GM21825 (cell line): ENCODE measurements at regions not wholly inside any gene's neighbourhood (a gene's known extent, or its start where the extent isn't known, plus 50 kb on each side); places are given as distances from the start of the nearest gene placed in this dataset.
"Not testable (repeated sequence)": the region's sequence is repeated elsewhere in the genome, so short reads cannot be mapped to it uniquely, and the experiment has no call there.

Experiments used
- ATAC-seq: cut with Tn5 transposase; IDR thresholded peaks from one replicate; pipeline ENCODE4 v1.9.1; 2021; ENCODE audit warnings: mild to moderate bottlenecking, moderate library complexity; ENCODE audit not compliant: unreplicated experiment

DNA sequence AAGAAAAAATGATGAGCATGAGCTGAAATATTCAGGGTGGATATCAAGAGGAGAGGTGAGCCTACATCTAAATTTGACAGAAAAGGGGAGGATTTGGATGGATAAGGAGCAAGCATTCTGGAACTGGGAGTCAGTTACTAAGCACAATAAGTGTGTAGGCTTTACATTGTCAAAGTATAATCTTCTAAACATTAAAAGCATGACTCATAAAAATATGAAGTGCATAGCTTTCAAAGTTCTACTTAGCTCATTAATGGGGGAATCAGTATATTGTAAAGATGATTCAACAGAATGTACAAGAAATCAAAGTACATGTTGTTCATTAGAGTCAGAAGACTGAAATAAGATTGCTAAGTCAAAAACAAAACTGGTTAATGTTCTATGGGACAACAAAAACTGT, 248.0 kb upstream of the GAS1 start:
- ATAC-seq: no peak

DNA sequence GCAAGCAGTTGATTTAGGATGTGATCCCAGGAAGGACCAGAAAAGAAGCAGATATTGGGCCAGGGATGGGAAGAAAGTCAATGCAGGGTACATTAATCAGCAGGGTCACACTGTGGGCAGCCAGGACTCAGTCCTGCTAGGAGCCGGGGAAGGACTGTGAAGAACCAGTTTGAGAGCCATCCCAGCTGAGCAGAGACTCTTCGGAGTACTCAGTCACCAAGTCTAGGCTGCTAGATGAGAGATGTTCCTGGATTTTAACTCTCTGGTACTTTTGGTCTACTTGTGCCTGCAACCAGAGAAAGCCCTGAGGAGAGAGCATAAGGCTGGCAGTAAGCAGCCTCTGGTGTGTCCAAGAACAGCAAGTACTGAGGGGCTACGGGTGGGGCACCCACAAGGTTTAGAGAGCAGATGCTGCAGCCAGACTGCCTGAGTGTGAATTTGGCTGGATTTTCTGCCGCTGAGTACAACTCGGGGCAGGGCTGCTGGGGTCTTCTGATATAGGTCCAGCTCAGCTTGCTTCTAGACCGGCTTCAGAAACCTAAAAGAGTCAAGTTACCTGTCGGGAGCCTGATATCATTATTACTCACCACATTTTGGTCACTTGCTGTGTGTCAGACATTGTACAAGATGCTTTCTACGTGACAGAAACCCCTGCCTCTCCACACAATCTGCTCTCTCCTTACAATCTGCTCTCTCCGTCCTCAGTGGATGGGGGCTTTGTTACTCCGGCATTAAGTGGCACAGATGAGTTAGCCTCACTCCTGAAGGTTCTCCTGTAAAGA, 250.2 kb upstream of the GAS1 start:
- no peak for ATAC-seq

GRCh38 chr9:87198716-87199115, 251.4 kb upstream of the GAS1 start:
- no peak for ATAC-seq

- ATAC-seq: no peak
Measured at GRCh38 chr9:87199278-87199677, 252.0 kb upstream of the GAS1 start.

DNA sequence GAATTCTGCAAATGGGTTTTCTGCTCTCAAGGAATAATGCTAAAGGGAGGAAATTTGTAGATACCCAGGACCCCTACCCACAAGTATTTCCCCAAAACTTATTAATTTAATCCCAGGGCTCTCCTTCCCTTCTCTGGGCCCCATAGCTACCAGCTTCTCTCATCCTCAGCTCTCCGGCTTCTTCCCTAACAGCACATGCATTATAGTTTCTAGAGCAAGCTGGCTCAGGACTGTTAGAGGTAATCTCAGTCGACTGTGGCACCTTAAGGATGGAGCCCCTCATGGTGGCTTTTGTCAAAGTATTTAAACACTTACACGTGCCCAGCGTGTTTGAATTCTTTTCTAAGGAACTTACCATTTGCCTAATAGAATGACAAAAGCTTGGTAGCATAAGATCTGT, 252.5 kb upstream of the GAS1 start:
- no peak for ATAC-seq

DNA sequence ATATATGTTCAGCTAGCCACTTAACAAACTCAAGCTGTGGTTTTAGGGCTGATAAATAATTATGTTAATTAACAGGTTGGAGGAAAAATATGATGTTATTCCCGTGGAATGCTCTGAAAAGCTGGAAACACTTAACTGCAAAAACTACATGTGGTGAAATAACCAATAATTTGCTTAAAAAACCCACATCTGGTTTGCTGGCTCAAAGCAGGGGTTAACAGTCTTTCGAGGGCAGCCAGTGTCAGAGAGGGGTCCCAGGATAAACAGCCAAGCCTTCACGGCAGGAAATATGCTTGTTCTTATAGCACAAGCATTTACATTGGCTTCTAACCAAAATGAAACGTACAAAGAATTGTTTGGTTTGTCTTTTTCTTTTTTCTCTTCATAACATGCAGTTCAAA, 254.0 kb upstream of the GAS1 start:
- ATAC-seq: no peak

GRCh38 chr9:87206064-87206661, 258.9 kb upstream of the GAS1 start:
- no peak for ATAC-seq

DNA sequence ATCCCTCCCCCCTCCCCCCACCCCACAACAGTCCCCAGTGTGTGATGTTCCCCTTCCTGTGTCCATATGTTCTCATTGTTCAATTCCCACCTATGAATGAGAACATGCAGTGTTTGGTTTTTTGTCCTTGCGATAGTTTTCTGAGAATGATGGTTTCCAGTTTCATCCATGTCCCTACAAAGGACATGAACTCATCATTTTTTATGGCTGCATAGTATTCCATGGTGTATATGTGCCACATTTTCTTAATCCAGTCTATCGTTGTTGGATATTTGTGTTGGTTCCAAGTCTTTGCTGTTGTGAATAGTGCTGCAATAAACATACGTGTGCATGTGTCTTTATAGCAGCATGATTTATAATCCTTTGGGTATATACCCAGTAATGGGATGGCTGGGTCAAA, 263.4 kb upstream of the GAS1 start:
- ATAC-seq: not testable (repeated sequence)

DNA sequence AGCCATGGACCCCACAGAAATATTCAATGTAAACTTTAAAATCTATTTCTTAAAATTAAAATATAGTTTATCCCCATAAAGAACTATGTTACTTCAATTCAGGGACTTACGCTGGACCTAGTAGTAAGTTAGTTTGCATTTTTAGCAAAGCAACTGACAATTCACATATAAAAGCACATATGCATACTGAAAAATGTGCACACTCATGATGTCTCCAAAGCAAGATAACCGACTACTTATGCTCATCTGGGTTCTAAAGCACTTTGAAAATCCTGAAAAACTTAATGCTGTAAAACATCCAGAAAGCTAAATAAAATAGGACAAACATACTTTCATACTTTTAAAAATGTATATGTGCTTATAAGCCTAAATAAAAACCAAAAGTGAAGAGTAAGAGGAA, 264.4 kb upstream of the GAS1 start:
- no peak for ATAC-seq

GRCh38 chr9:87212605-87213021, 265.3 kb upstream of the GAS1 start:
- ATAC-seq: no peak

DNA sequence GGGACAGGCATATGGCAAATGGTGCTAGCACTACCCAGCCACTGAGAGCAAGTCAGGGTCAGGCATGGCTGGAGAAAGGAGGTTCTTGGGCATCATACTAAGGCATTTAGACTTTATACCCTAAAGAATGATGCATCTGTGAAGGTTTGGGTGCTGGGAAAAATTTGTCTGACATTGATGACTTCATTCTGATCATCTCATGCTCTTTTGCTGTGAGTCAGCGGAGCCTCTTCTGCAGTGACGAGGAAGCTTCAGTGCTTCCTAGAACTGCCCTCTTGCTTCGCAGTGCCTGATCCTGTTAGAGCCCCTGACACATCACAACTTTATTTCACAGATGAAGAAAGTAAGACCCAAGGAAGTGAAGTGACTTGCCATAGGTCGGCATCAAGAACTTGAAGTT, 266.6 kb upstream of the GAS1 start:
- no peak for ATAC-seq

DNA sequence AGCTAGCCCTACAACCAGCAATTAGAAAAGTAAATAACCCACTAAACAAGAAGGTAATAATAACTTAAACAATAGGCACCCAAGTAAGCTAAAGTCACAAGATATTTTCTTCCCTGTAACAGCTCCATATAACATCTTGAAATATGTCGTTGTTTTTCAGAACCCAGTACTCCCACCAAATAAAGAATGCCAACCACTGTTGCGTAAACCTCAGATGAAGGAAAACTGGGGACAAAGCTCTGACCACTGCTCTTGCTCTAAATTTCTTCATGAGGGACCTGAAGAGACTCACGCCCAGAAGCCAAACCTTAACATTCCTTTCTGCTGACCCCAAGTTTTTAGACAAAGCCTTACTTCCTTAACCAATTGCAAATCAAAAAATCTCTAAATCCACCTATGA, 267.7 kb upstream of the GAS1 start:
- no peak for ATAC-seq

DNA sequence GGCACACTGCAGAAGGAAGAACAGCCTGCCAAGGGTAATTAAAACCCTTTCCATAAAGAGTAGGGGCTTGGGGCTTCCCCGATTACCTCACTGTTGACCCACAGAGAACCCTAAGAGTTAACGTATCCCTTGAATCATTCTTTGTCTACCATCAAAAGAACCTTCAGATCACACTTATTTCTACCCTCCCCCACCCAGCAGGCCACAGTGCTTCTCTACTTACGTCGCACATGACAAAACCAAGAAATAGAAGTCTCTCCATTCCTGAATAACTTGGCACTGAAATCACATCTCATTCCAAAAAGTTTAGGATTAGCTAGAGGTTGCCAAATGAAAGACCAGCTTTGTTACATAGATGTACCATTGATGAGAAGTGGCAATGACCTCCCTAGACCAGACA, 268.7 kb upstream of the GAS1 start:
- no peak for ATAC-seq

DNA sequence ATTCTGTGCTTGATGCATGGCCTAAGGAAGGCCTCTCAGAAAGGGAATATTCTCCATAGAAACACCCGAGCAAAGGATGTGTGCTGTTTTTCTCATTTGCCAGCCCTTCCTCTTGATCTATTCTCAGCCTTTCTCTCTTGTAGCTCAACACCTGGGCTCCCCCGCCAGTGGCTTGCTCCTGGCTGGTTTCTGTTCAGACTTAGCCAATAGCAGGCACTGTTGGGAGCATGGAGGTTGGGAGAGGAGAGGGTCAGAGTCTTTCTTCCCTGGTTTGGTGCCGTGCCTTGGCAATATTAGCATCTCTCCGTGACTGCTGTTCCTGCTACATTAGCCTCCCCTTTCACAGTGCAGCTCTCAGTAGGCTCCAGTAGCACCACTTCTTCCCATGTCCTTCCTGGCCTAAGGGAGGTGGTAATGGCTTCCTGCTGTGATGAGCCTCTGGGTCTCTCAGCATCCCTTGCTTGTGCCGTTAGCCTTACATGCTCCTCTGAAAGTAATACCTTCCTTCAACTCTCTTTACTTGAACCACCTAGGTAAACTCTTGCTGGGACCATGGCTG, 269.7 kb upstream of the GAS1 start:
- no peak for ATAC-seq

DNA sequence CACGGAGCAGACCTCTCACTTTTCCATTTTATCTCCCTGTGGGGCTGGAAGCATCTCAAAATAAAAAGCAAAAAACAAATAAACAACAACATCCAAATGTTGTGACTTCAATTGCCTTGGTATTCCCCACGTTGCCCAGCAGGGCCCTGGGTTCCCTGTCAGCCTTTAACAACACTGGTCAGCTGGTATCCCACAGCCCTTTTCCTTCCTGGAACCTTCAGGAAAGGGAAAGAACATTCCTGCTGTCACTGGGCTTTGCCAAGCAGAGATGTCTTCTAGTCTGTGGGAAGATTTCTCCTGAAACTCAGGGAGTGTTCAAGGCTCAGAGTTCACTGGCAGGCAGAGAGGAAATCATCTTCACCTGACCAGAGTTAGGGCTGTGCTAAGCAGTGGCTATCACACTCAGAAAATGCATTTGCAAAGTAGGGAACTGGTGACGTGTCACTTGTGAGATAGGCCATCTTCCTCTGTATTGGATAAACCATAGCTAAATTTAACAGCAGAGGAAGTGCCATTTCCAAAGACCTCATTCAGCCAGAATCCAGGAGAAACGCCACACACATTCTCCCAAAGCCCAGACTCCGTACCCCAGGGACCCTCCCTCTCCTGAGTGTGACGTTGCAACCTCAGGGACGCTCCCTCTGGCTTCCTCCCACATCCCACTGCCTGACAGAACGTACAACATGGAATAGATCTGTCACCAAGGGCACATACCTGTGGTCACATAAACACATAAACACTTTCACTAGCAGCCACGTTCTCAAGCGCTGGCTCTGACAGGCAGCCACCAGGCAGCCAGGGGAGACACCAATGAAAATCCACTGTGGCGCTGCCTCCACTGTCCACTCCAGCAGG, 274.0 kb upstream of the DAPK1 start:
- ATAC-seq: no peak

DNA sequence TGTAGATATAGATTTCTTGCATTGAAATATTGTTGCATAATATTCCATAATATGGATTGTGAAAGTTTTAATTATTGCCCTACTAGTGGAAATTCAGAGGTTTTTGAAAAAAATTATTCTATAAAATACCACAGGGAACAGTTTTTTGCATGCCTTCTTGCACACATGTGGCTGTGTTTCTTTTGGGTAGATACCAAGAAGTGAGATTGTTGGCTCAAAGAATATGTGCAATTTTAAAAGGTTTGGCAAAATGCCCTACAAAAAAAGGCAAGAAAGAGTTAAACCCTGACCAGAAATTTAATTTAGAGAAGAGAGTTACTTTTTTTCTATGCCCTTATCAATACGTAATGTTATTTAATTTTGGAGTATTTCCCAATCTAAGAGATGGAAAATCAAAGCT, 270.8 kb upstream of the DAPK1 start:
- no peak for ATAC-seq

DNA sequence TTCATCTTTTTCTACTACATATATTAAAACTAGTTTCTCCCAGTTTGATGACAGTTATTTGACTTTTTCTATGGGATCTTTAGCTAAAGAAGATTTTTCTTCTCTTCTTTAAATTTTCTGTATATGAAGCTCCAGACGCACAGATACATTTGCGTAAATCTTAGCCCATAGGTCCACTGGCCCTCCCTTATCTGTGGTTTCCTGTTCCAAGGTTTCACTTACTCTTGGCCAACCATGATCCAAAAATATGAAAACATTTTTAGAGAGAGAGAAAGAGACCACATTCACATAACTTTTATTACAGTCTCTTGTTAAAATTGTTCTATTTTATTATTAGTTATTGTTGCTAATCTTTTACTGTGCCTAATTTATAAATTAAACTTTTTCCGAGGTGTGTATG, 270.2 kb upstream of the DAPK1 start:
- no peak for ATAC-seq

DNA sequence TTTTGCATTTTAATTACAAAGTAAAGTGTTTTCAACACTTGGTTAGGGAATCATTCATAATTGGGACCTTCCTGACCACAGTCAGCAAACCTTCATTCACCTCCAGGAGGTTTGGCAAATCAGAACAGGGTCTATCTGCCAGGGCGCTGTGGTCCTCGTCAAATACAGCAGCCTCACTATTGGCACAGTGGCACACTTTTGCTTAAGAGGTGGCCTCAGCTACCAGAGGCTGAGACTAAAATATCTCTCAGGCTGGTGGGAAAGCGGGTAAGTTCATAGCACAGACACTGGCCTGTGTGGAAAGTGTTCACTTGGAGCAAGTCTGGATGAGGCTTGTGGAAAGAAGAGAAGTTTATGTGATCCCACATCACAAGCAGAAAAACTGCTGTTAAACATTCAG, 268.6 kb upstream of the DAPK1 start:
- no peak for ATAC-seq

GRCh38 chr9:87233431-87233830, 264.2 kb upstream of the DAPK1 start:
- ATAC-seq: no peak

GRCh38 chr9:87233899-87234455, 263.7 kb upstream of the DAPK1 start:
- ATAC-seq: no peak

DNA sequence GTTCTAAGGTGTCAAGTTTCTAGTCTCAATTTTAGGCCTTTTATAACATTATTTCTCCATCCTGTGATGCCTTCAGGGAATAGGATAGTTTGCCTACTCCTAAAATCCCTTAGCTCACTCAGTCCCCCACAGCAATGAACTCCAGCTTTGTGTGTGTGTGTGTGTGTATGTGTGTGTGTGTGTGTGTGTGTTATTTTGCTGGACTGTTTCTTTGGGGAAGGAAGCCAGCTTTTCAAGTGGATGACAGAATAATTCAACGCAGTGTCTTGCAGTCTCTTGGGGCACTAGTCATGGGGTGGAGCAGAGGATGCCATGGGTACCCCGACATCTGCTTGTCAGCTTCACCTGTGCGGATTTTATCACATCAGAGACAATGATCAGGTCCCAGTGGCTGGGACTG, 262.8 kb upstream of the DAPK1 start:
- ATAC-seq: no peak
